Endothelial cell of umbilical vein (primary cell): ENCODE measurements at regions not wholly inside any gene's neighbourhood (a gene's known extent, or its start where the extent isn't known, plus 50 kb on each side); places are given as distances from the start of the nearest gene placed in this dataset.

ENCODE experiments used
- BruUV-seq: library from RNA; stranded (reverse); fragments of 400-500 nt; replicated peaks from 2 replicates; lab custom pipeline; 2021; lab: Mats Ljungman, UMichigan
- CTCF ChIA-PET: fragments of 300-600, 350-600 bp; sonication (Branson Sonifier 250); formaldehyde crosslinking; loops from one replicate; lab custom pipeline; 2021; ENCODE audit warnings: antibody characterized with exemption, inconsistent platforms; lab: Charles Lee
- POLR2A ChIA-PET: fragments of 300-600, 350-600 bp; sonication (Branson Sonifier 250); formaldehyde crosslinking; loops from one replicate; lab custom pipeline; 2021; ENCODE audit warnings: antibody characterized with exemption, inconsistent platforms; lab: Charles Lee
- DNase-seq: peaks from one replicate; pipeline ENCODE4 v3.0.0-alpha.2; 2011; ENCODE audit warnings: low read depth, low spot score
- FAIRE-seq: peaks from 2 replicates; lab custom pipeline; 2011; peaks lifted over from hg19 to GRCh38; lab: Jason Lieb, UNC
- H2AFZ ChIP-seq: 2 replicates; pipeline ENCODE4 v1.6.0; 2012; ENCODE audit warnings: low read depth, low read length, control low read depth, inconsistent platforms
- H3K27ac ChIP-seq: 2 replicates; pipeline ENCODE4 v1.5.1; 2011; ENCODE audit warnings: low read depth, mild to moderate bottlenecking, control low read depth, low read length, moderate library complexity; ENCODE audit not compliant: insufficient read depth
- H3K27me3 ChIP-seq, 2 experiments: 2 replicates each; pipeline versions ENCODE4 v1.6.0 to v1.6.1; 2011; ENCODE audit warnings: low read length in 2 of 2, mixed read lengths in 1 of 2; ENCODE audit not compliant: control insufficient read depth in 2 of 2, insufficient read depth in 2 of 2
- H3K36me3 ChIP-seq, 2 experiments: 2 replicates in 1 of 2; 3 replicates in 1 of 2; pipeline ENCODE4 v1.5.1; 2011; ENCODE audit warnings: low read length in 2 of 2, mild to moderate bottlenecking in 1 of 2, moderate library complexity in 1 of 2; ENCODE audit not compliant: control insufficient read depth in 2 of 2, insufficient read depth in 2 of 2; ENCODE audit errors: extremely low read depth in 1 of 2
- H3K4me1 ChIP-seq: 3 replicates; pipeline ENCODE4 v1.5.1; 2011; ENCODE audit warnings: mild to moderate bottlenecking, low read length; ENCODE audit not compliant: control insufficient read depth, insufficient read depth; ENCODE audit errors: extremely low read depth
- H3K4me2 ChIP-seq: 2 replicates; pipeline ENCODE4 v1.6.1; 2011; ENCODE audit warnings: low read length, control low read depth, mixed read lengths; ENCODE audit not compliant: insufficient read depth
- H3K4me3 ChIP-seq, 3 experiments: fragments of 200-600 bp in 1 of 3; sonication (generic), shearing (Covaris generic) in 1 of 3; replicated peaks in 1 of 3; 2 replicates each; pipeline ENCODE4 v1.5.1; 2011 to 2016; ENCODE audit warnings: control low read depth in 3 of 3, low read length in 3 of 3, mild to moderate bottlenecking in 2 of 3, inconsistent platforms in 1 of 3, low read depth in 1 of 3, moderate library complexity in 1 of 3; ENCODE audit not compliant: insufficient read depth in 1 of 3
- H3K79me2 ChIP-seq: 2 replicates; pipeline ENCODE4 v1.6.0; 2012; ENCODE audit warnings: low read length, inconsistent platforms; ENCODE audit not compliant: control insufficient read depth, insufficient read depth
- H3K9ac ChIP-seq: replicated peaks from 2 replicates; pipeline ENCODE3; 2011; ENCODE audit warnings: low read length, control low read depth; ENCODE audit not compliant: insufficient read depth; ENCODE audit errors: extremely low read depth
- H3K9me1 ChIP-seq: replicated peaks from 3 replicates; pipeline ENCODE4 v1.6.0; 2011; ENCODE audit warnings: mild to moderate bottlenecking, low read length; ENCODE audit not compliant: control insufficient read depth, insufficient read depth; ENCODE audit errors: extremely low read depth
- H3K9me3 ChIP-seq: replicated peaks from 2 replicates; pipeline ENCODE4 v1.5.1; 2012; ENCODE audit warnings: low read length, inconsistent platforms; ENCODE audit not compliant: control insufficient read depth, insufficient read depth
- H4K20me1 ChIP-seq: replicated peaks from 2 replicates; pipeline ENCODE3; 2011; ENCODE audit warnings: mild to moderate bottlenecking, low read length; ENCODE audit not compliant: control insufficient read depth, insufficient read depth; ENCODE audit errors: extremely low read depth
- CTCF ChIP-seq, 2 donors: IDR thresholded peaks; 1 replicate in 1 of 2; 2 replicates in 1 of 2; pipeline ENCODE4 v1.5.1; 2011; ENCODE audit warnings: low read length in 2 of 2, mild to moderate bottlenecking in 2 of 2, moderate library complexity in 2 of 2, control low read depth in 1 of 2, inconsistent platforms in 1 of 2, low read depth in 1 of 2; ENCODE audit not compliant: insufficient read depth in 1 of 2; ENCODE audit errors: extremely low read depth in 1 of 2
- EZH2 ChIP-seq: IDR thresholded peaks from 2 replicates; pipeline ENCODE4 v1.6.1; 2012; ENCODE audit warnings: borderline replicate concordance, low read depth, mild to moderate bottlenecking, moderate library complexity, low read length, inconsistent platforms; ENCODE audit not compliant: severe bottlenecking
- FOS ChIP-seq: IDR thresholded peaks from 2 replicates; pipeline ENCODE4 v1.6.1; 2011; ENCODE audit warnings: mild to moderate bottlenecking, low read length, moderate library complexity, borderline replicate concordance; ENCODE audit not compliant: insufficient read depth
- GATA2 ChIP-seq: IDR thresholded peaks from 2 replicates; pipeline ENCODE4 v1.7.0; 2011; ENCODE audit warnings: low read depth, mild to moderate bottlenecking, moderate library complexity, mixed read lengths, low read length; ENCODE audit not compliant: insufficient read length, insufficient read depth
- JUN ChIP-seq: IDR thresholded peaks from 2 replicates; pipeline ENCODE4 v1.6.1; 2011; ENCODE audit warnings: borderline replicate concordance, low read depth; ENCODE audit not compliant: insufficient read length, insufficient read depth
- MYC ChIP-seq: IDR thresholded peaks from one replicate; pipeline ENCODE4 v1.6.1; 2011; ENCODE audit warnings: mild to moderate bottlenecking, low read depth, low read length
- POLR2A ChIP-seq: IDR thresholded peaks from 2 replicates; pipeline ENCODE4 v1.6.1; 2012; ENCODE audit warnings: low read depth, mild to moderate bottlenecking, control low read depth, low read length
- POLR2AphosphoS5 ChIP-seq: IDR thresholded peaks from 2 replicates; pipeline ENCODE4 v1.6.1; 2012; ENCODE audit warnings: low read depth, mild to moderate bottlenecking, control low read depth, low read length, moderate library complexity; ENCODE audit not compliant: insufficient read depth
- dilution Hi-C: fragments of 300-500 bp; cut with MboI; formaldehyde crosslinking; loops from one replicate; pipeline ENCODE4 v1.15.0; 2019; ENCODE audit warnings: low sequenced_read_pairs; ENCODE audit not compliant: extremely low pct_ligation_motif_present
- intact Hi-C: fragments of 100-400 bp; cut with micrococcal nuclease; formaldehyde crosslinking; loops from one replicate; pipeline ENCODE4 v1.10.0; 2022
- TF ChIP-seq, protein P1 (sequence below): IDR thresholded peaks from 2 replicates; pipeline ENCODE4 v1.6.1; 2011; ENCODE audit not compliant: insufficient read depth, insufficient read length

DNA sequence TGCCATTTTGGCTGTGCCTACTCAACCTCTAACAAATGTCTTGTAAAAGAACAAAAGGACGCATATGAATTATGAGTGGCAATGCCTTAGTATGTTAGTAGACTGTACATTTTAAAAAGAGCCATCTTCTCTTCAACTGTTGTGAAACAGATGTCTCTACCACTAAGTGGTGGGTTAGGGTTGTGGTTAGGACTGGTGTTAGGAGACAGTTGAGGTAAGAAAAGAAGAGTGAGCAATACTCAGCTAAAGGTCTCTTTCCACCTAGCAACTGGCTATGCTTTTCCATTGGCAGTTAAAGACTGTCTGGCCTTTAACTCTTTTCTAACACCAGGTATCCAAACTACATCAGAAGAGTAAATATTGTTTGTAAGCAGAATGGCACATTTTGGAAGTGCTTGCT lies 221.7 kb upstream of the TBC1D5 start:
- Histone ChIP-seq H3K4me1 (no peaks in the 10 kb centered on the region), H3K27me3 (no peaks in the 10 kb centered on the region), H3K9me3 (no peaks in the 10 kb centered on the region), H4K20me1 (no peaks in the 10 kb centered on the region), H3K36me3 (no peaks in the 10 kb centered on the region), H3K4me2 (no peak overlapping the region), H3K27ac (no peak overlapping the region), H3K4me3 (no peak overlapping the region), H3K9ac (no peak overlapping the region), H2AFZ (no peak overlapping the region), H3K9me1 (no peaks in the 10 kb centered on the region), H3K79me2 (no peaks in the 10 kb centered on the region)
- intact Hi-C loops (no loop called here), dilution Hi-C loops (no loop called here)
- CTCF ChIA-PET, result no interaction called here
- POLR2A ChIA-PET, result no interaction called here
- FAIRE-seq (no peak), DNase-seq (no peak)
- BruUV-seq, result no TSS peak
- TF ChIP-seq POLR2AphosphoS5 (no peak), EZH2 (no peak), JUN (no peak), CTCF (IDR thresholded peaks at IDR 0.05; ENCODE audit: extremely low read depth in 1 of 2, insufficient read depth in 1 of 2, low read depth in 1 of 2, low read length in 2 of 2) (no peak), GATA2 (no peak), FOS (no peak), POLR2A (no peak), MYC (no peak)
- TF ChIP-seq, protein P1, sequence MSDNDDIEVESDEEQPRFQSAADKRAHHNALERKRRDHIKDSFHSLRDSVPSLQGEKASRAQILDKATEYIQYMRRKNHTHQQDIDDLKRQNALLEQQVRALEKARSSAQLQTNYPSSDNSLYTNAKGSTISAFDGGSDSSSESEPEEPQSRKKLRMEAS, result no peak
